Stomach (tissue), 4 donors: ENCODE measurements at regions not wholly inside any gene's neighbourhood (a gene's known extent, or its start where the extent isn't known, plus 50 kb on each side); places are given as distances from the start of the nearest gene placed in this dataset.

Source experiments
- POLR2AphosphoS5 ChIP-seq, 3 donors: sonication (generic); formaldehyde crosslinking; IDR thresholded peaks; one replicate each; pipeline ENCODE4 v1.6.1; 2016; ENCODE audit warnings: antibody characterized with exemption in 3 of 3
- TF ChIP-seq, protein P1 (sequence below), 7 experiments: fragments of 450-650 bp in 4 of 7; fragments of 200-600 bp in 3 of 7; sonication (generic) in 3 of 7; IDR thresholded peaks; one replicate each; pipeline ENCODE4 v1.5.1; 2016 to 2019; ENCODE audit warnings: antibody characterized with exemption in 7 of 7, control low read depth in 2 of 7, mild to moderate bottlenecking in 1 of 7

DNA sequence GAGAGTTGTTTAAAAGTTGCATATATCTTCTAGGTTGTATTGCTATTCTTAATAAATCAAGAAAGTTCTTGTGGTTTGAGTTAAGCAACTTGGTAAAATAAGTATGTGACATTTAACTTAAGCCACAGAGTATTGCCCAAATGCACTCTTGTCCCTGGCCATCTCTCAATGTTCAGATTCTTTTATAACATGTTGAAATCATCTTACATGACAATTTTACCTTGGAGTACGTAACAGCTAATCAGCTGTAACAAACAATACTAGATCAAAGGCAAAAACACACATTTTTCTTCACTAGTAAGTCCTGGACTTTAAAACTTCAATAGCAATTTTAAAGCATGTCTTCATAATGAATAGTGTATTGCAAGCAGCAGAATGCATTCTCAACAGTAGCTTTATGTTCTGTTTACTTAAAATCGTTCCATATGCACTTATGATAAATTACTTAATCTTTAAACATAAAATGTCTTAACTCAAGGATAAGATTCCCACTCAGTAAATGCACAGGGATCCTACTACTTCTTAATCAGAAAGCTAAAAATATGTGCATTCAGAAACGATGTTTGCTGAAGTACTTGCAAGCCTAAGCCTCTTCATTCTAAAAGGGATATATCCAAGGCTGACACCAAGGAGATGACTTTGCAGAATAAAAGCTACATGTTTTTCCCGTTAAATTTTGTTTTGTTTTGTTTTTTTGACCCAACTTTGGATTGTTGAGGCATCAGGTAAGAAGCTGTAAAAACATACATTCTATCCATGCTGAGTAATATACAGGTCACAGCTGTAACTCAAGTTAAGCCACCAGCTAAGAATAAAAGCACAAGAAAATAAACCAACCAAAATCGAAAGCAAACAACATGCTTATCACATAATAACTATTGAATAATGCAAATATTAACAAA, 86.1 kb upstream of the NFIB start:
- TF ChIP-seq, protein P1, sequence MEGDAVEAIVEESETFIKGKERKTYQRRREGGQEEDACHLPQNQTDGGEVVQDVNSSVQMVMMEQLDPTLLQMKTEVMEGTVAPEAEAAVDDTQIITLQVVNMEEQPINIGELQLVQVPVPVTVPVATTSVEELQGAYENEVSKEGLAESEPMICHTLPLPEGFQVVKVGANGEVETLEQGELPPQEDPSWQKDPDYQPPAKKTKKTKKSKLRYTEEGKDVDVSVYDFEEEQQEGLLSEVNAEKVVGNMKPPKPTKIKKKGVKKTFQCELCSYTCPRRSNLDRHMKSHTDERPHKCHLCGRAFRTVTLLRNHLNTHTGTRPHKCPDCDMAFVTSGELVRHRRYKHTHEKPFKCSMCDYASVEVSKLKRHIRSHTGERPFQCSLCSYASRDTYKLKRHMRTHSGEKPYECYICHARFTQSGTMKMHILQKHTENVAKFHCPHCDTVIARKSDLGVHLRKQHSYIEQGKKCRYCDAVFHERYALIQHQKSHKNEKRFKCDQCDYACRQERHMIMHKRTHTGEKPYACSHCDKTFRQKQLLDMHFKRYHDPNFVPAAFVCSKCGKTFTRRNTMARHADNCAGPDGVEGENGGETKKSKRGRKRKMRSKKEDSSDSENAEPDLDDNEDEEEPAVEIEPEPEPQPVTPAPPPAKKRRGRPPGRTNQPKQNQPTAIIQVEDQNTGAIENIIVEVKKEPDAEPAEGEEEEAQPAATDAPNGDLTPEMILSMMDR (IDR thresholded peaks at IDR 0.05) = no peak
- no peak for TF ChIP-seq POLR2AphosphoS5 (IDR thresholded peaks at IDR 0.05)
